HepG2 (cell line): ENCODE measurements at regions not wholly inside any gene's neighbourhood (a gene's known extent, or its start where the extent isn't known, plus 50 kb on each side); places are given as distances from the start of the nearest gene placed in this dataset.

Experiments used
- ATAC-seq: fragments of 200-7000 bp; cut with Tn5 transposase; 3 replicates; pipeline ENCODE4 v1.9.1; 2020; ENCODE audit warnings: mild to moderate bottlenecking, moderate library complexity
- BruUV-seq: library from RNA; stranded (reverse); fragments of 400-500 nt; replicated peaks from 2 replicates; lab custom pipeline; 2021; lab: Mats Ljungman, UMichigan
- CTCF ChIA-PET: fragments of 300-600 bp; formaldehyde crosslinking; extraction: SDS; loops from one replicate; lab custom pipeline; 2021; ENCODE audit warnings: low total read pairs, inconsistent platforms, low intra/inter-chr PET ratio; lab: Yijun Ruan, JAX
- POLR2A ChIA-PET: fragments of 350-600 bp; sonication (Branson Sonifier 250); formaldehyde crosslinking; loops from one replicate; lab custom pipeline; 2020; ENCODE audit warnings: antibody characterized with exemption, inconsistent platforms; lab: Yijun Ruan, JAX
- DNase-seq: peaks from one replicate; pipeline ENCODE4 v3.0.0-alpha.2; 2015; ENCODE audit warnings: low spot score
- FAIRE-seq: peaks from 3 replicates; lab custom pipeline; 2011; peaks lifted over from hg19 to GRCh38; lab: Jason Lieb, UNC
- H2AFZ ChIP-seq: one replicate; pipeline ENCODE4 v1.6.1; 2011; ENCODE audit warnings: low read length, inconsistent platforms
- H3K27ac ChIP-seq: fragments of 300-600 bp; 3 replicates; pipeline ENCODE4 v1.8.0; 2011; ENCODE audit warnings: mixed run types, mild to moderate bottlenecking, mixed read lengths, low read length, inconsistent platforms; ENCODE audit not compliant: insufficient read depth; ENCODE audit errors: extremely low read length
- H3K27me3 ChIP-seq, 2 experiments: fragments of 200-600 bp in 1 of 2; 2 replicates in 1 of 2; 3 replicates in 1 of 2; pipeline versions ENCODE4 v1.6.0 to v1.8.0; 2011; ENCODE audit warnings: low read length in 2 of 2, mild to moderate bottlenecking in 2 of 2, moderate library complexity in 2 of 2, inconsistent platforms in 1 of 2; ENCODE audit not compliant: insufficient read depth in 2 of 2, control insufficient read depth in 1 of 2
- H3K36me3 ChIP-seq, 2 experiments: fragments of 200-600 bp in 1 of 2; replicated peaks in 1 of 2; 2 replicates in 1 of 2; 3 replicates in 1 of 2; pipeline versions ENCODE4 v1.5.1 to v1.8.0; 2011; ENCODE audit warnings: low read length in 2 of 2, inconsistent platforms in 1 of 2; ENCODE audit not compliant: insufficient read depth in 2 of 2, control insufficient read depth in 1 of 2
- H3K4me1 ChIP-seq: 2 replicates; pipeline ENCODE4 v1.5.1; 2012; ENCODE audit warnings: low read length, inconsistent platforms; ENCODE audit not compliant: insufficient read depth
- H3K4me2 ChIP-seq: 2 replicates; pipeline ENCODE4 v1.6.0; 2011; ENCODE audit warnings: low read depth, low read length, inconsistent platforms
- H3K4me3 ChIP-seq, 3 experiments: fragments of 200-600 bp in 1 of 3; sonication (generic), shearing (Covaris generic) in 1 of 3; replicated peaks in 1 of 3; 2 replicates each; pipeline ENCODE4 v1.5.1; 2011 to 2016; ENCODE audit warnings: low read length in 3 of 3, inconsistent platforms in 2 of 3, low read depth in 2 of 3, mild to moderate bottlenecking in 2 of 3, control low read depth in 1 of 3, mixed read lengths in 1 of 3; ENCODE audit not compliant: insufficient read depth in 1 of 3
- H3K79me2 ChIP-seq: one replicate; pipeline ENCODE4 v1.6.1; 2011; ENCODE audit warnings: low read length, inconsistent platforms; ENCODE audit not compliant: insufficient read depth
- H3K9ac ChIP-seq: 2 replicates; pipeline ENCODE4 v1.6.0; 2011; ENCODE audit warnings: mild to moderate bottlenecking, low read depth, low read length, inconsistent platforms; ENCODE audit not compliant: insufficient read depth
- H3K9me3 ChIP-seq: 2 replicates; pipeline ENCODE4 v1.5.1; 2012; ENCODE audit warnings: mild to moderate bottlenecking, low read length
- H4K20me1 ChIP-seq: 2 replicates; pipeline ENCODE4 v1.6.0; 2011; ENCODE audit warnings: inconsistent platforms, mild to moderate bottlenecking, low read length, moderate library complexity; ENCODE audit not compliant: insufficient read depth
- CBX1 ChIP-seq: IDR thresholded peaks from one replicate; pipeline ENCODE4 v1.6.1; 2016; ENCODE audit warnings: antibody characterized with exemption, low read depth
- KDM1A ChIP-seq: IDR thresholded peaks from 2 replicates; pipeline ENCODE4 v1.6.1; 2016; ENCODE audit warnings: missing compliant biosample characterization
- MIER2 ChIP-seq: IDR thresholded peaks from 2 replicates; pipeline ENCODE4 v1.6.1; 2016; ENCODE audit warnings: missing biosample characterization, missing genetic modification reagents
- PAF1 ChIP-seq: IDR thresholded peaks from 2 replicates; pipeline ENCODE4 v1.6.1; 2016; ENCODE audit warnings: missing genetic modification reagents, missing compliant biosample characterization
- TCF12 ChIP-seq, 2 experiments: fragments of 450-650 bp in 1 of 2; sonication (generic) in 1 of 2; formaldehyde crosslinking in 1 of 2; IDR thresholded peaks; 2 replicates each; pipeline versions ENCODE4 v1.6.1 to v1.8.0; 2017 to 2022; ENCODE audit warnings: antibody characterized with exemption in 1 of 2, mild to moderate bottlenecking in 1 of 2, missing genetic modification reagents in 1 of 2, moderate library complexity in 1 of 2
- ZNF263 ChIP-seq: sonication (generic); formaldehyde crosslinking; IDR thresholded peaks from 2 replicates; pipeline ENCODE4 v1.4.0; 2020; ENCODE audit warnings: missing genetic modification reagents
- ZNF337 ChIP-seq: sonication (generic); formaldehyde crosslinking; IDR thresholded peaks from 2 replicates; pipeline ENCODE4 v1.5.1; 2020; ENCODE audit warnings: missing genetic modification reagents, low read depth, mild to moderate bottlenecking, borderline replicate concordance
- ZNF777 ChIP-seq: sonication (generic); formaldehyde crosslinking; IDR thresholded peaks from 2 replicates; pipeline ENCODE4 v1.4.0; 2020; ENCODE audit warnings: missing genetic modification reagents
- in situ Hi-C: cut with HindIII; loops from 2 replicates; pipeline ENCODE4 v1.10.0; 2017; ENCODE audit warnings: low pct_unique_long_range_greater_than_20kb; ENCODE audit not compliant: extremely low pct_ligation_motif_present
- intact Hi-C: fragments of 100-400 bp; cut with micrococcal nuclease; formaldehyde crosslinking; loops from one replicate; pipeline ENCODE4 v1.10.0; 2022; ENCODE audit not compliant: unreplicated experiment
- TF ChIP-seq, protein P1 (sequence below): sonication (generic); formaldehyde crosslinking; IDR thresholded peaks from 2 replicates; pipeline ENCODE4 v1.4.0; 2020; ENCODE audit warnings: missing genetic modification reagents, borderline replicate concordance
- TF ChIP-seq, protein P2 (sequence below): sonication (generic); formaldehyde crosslinking; IDR thresholded peaks from 2 replicates; pipeline ENCODE4 v1.8.1; 2023; ENCODE audit warnings: mild to moderate bottlenecking, moderate library complexity, missing genetic modification reagents
- TF ChIP-seq, protein P3 (sequence below): IDR thresholded peaks from 2 replicates; pipeline ENCODE4 v1.6.1; 2012; ENCODE audit warnings: inconsistent platforms
- TF ChIP-seq, protein P4 (sequence below): sonication (generic); formaldehyde crosslinking; IDR thresholded peaks from 2 replicates; pipeline ENCODE4 v1.4.0; 2020; ENCODE audit warnings: missing genetic modification reagents, borderline replicate concordance

DNA sequence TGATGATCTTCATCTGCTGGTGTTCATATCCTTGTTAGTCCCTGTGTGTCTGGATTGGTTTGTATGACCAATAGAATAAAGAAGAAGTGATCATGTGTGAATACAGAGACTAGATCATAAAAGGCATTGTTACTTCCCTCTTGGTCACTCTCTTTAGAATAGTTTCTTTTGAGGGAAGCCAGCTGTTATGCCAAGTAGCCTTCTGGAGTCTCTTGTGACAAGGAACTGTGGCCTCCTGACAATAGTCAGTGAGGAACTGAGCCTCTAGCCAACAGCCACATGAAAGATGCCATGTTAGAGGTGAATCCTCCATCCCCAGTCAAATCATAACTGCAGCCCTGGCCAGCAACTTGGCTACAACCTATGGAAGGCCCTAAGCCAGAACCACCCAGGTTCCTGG lies 63.0 kb upstream of the SMAD3 start:
- ATAC-seq (no peak), FAIRE-seq (no peak), DNase-seq (no peak)
- intact Hi-C loops = no loop called here
- no peaks in the 10 kb centered on the region for H4K20me1 ChIP-seq
- no peaks in the 10 kb centered on the region for H3K27me3 ChIP-seq
- TF ChIP-seq, protein P1, sequence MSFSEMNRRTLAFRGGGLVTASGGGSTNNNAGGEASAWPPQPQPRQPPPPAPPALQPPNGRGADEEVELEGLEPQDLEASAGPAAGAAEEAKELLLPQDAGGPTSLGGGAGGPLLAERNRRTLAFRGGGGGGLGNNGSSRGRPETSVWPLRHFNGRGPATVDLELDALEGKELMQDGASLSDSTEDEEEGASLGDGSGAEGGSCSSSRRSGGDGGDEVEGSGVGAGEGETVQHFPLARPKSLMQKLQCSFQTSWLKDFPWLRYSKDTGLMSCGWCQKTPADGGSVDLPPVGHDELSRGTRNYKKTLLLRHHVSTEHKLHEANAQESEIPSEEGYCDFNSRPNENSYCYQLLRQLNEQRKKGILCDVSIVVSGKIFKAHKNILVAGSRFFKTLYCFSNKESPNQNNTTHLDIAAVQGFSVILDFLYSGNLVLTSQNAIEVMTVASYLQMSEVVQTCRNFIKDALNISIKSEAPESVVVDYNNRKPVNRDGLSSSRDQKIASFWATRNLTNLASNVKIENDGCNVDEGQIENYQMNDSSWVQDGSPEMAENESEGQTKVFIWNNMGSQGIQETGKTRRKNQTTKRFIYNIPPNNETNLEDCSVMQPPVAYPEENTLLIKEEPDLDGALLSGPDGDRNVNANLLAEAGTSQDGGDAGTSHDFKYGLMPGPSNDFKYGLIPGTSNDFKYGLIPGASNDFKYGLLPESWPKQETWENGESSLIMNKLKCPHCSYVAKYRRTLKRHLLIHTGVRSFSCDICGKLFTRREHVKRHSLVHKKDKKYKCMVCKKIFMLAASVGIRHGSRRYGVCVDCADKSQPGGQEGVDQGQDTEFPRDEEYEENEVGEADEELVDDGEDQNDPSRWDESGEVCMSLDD (CRISPR knock-in tag) = no peak
- TF ChIP-seq, protein P2, sequence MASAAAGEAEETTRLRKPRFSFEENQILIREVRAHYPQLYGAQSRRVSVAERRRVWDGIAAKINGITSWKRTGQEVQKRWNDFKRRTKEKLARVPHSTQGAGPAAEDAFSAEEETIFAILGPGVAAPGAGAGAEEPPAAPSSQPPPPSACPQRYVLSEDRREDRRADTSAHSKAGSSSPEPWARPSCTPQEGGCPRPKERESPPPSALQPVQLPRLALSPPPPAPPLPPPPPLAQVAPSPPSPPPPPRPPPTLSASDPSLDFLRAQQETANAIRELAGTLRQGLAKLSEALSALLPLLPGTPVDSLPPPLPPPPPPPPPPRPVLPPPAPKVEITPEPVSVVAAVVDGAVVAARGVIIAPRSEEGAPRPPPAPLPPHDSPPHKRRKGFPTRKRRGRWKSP (CRISPR knock-in tag) = no peak
- TF ChIP-seq ZNF337 (CRISPR knock-in tag) = no peak
- no peak for TF ChIP-seq KDM1A (CRISPR knock-in tag)
- TF ChIP-seq ZNF777 (CRISPR knock-in tag) = no peak
- TF ChIP-seq ZNF263 (CRISPR knock-in tag) = no peak
- TF ChIP-seq, protein P3, sequence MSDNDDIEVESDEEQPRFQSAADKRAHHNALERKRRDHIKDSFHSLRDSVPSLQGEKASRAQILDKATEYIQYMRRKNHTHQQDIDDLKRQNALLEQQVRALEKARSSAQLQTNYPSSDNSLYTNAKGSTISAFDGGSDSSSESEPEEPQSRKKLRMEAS = no peak
- TF ChIP-seq, protein P4, sequence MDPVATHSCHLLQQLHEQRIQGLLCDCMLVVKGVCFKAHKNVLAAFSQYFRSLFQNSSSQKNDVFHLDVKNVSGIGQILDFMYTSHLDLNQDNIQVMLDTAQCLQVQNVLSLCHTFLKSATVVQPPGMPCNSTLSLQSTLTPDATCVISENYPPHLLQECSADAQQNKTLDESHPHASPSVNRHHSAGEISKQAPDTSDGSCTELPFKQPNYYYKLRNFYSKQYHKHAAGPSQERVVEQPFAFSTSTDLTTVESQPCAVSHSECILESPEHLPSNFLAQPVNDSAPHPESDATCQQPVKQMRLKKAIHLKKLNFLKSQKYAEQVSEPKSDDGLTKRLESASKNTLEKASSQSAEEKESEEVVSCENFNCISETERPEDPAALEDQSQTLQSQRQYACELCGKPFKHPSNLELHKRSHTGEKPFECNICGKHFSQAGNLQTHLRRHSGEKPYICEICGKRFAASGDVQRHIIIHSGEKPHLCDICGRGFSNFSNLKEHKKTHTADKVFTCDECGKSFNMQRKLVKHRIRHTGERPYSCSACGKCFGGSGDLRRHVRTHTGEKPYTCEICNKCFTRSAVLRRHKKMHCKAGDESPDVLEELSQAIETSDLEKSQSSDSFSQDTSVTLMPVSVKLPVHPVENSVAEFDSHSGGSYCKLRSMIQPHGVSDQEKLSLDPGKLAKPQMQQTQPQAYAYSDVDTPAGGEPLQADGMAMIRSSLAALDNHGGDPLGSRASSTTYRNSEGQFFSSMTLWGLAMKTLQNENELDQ (CRISPR knock-in tag) = no peak
- TF ChIP-seq MIER2 (CRISPR knock-in tag) = no peak
- TF ChIP-seq TCF12 (IDR thresholded peaks at IDR 0.05) = no peak
- no peak for TF ChIP-seq TCF12 (CRISPR knock-in tag; IDR thresholded peaks at IDR 0.05)
- TF ChIP-seq CBX1 = no peak
- no peak for TF ChIP-seq PAF1
- no peak overlapping the region for H3K4me3 ChIP-seq
- H2AFZ ChIP-seq = no peak overlapping the region
- no peaks in the 10 kb centered on the region for H3K9me3 ChIP-seq
- H3K9ac ChIP-seq = no peak overlapping the region
- H3K36me3 ChIP-seq = no peaks in the 10 kb centered on the region
- BruUV-seq = no TSS peak
- peaks cover 5% of the 10 kb centered on the region; the same call in 1 of the 2 replicates for H3K4me1 ChIP-seq
- H3K4me2 ChIP-seq = no peak overlapping the region
- H3K79me2 ChIP-seq = no peaks in the 10 kb centered on the region
- ChIA-PET POLR2A (no interaction called here), CTCF (no interaction called here)
- in situ Hi-C loops = no loop called here
- no peak overlapping the region for H3K27ac ChIP-seq
